AG04450 (cell line): ENCODE measurements at regions not wholly inside any gene's neighbourhood (a gene's known extent, or its start where the extent isn't known, plus 50 kb on each side); places are given as distances from the start of the nearest gene placed in this dataset.

Source experiments
- CTCF ChIA-PET: fragments of 300-600, 350-600 bp; formaldehyde crosslinking; extraction: SDS; loops from one replicate; lab custom pipeline; 2022; ENCODE audit warnings: antibody characterized with exemption, inconsistent platforms; lab: Charles Lee
- POLR2A ChIA-PET: fragments of 350-600 bp; formaldehyde crosslinking; extraction: SDS; loops from one replicate; lab custom pipeline; 2021; ENCODE audit warnings: antibody characterized with exemption, inconsistent platforms; lab: Yijun Ruan, JAX
- DNase-seq: peaks from one replicate; pipeline ENCODE4 v3.0.0-alpha.2; 2011; ENCODE audit warnings: low read depth, low spot score
- H3K27ac ChIP-seq: one replicate; pipeline ENCODE4 v1.5.1; 2012; ENCODE audit warnings: low read depth, low read length, control low read depth
- H3K27me3 ChIP-seq: one replicate; pipeline ENCODE4 v1.6.0; 2012; ENCODE audit warnings: low read length; ENCODE audit not compliant: control insufficient read depth, insufficient read depth
- H3K4me3 ChIP-seq: 2 replicates; pipeline ENCODE4 v1.5.1; 2011; ENCODE audit warnings: mild to moderate bottlenecking, low read depth, low read length, control low read depth
- H3K9me3 ChIP-seq: 2 replicates; pipeline ENCODE4 v1.5.1; 2012; ENCODE audit warnings: low read length; ENCODE audit not compliant: control insufficient read depth, insufficient read depth
- TF ChIP-seq, protein P1 (sequence below): IDR thresholded peaks from 2 replicates; pipeline ENCODE4 v1.5.1; 2011; ENCODE audit warnings: low read depth, low read length, control low read depth, inconsistent platforms

DNA sequence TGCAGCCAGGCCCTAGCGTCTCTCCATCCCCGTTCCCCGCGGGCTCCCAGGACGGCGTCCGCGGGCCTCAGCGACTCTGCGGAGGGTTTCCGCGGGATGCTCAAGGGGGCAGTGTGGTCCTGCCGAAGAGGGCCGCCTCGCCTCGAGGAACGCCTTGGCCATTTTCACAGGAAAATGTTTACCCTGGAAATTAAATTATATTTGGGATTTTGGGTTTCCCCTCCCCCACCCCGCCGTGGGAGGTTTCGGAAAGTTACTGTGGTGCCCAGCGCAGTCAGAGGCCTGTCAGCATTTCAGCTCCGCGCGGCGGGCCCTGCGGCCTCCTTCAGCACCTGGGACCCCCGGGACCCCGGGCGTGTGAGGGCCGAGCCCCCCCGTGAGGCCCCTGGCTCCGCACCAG lies 94.5 kb downstream of the PCTP start:
- Histone ChIP-seq H3K27me3 (peaks cover 2% of the 10 kb centered on the region), H3K27ac (no peak overlapping the region), H3K9me3 (no peaks in the 10 kb centered on the region), H3K4me3 (peak overlapping the region; percentile 22; the same call in 1 of the 2 replicates)
- ChIA-PET CTCF (interaction anchor here (0.5 to 1.4 kb wide), 8 partner anchors 204 to 871 kb away, joined by 3 to 8 read pairs (median 4); no protein-coding TSS in a partner anchor), POLR2A (no interaction called here)
- TF ChIP-seq, protein P1, sequence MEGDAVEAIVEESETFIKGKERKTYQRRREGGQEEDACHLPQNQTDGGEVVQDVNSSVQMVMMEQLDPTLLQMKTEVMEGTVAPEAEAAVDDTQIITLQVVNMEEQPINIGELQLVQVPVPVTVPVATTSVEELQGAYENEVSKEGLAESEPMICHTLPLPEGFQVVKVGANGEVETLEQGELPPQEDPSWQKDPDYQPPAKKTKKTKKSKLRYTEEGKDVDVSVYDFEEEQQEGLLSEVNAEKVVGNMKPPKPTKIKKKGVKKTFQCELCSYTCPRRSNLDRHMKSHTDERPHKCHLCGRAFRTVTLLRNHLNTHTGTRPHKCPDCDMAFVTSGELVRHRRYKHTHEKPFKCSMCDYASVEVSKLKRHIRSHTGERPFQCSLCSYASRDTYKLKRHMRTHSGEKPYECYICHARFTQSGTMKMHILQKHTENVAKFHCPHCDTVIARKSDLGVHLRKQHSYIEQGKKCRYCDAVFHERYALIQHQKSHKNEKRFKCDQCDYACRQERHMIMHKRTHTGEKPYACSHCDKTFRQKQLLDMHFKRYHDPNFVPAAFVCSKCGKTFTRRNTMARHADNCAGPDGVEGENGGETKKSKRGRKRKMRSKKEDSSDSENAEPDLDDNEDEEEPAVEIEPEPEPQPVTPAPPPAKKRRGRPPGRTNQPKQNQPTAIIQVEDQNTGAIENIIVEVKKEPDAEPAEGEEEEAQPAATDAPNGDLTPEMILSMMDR, result peak; percentile 67
- DNase-seq, result no peak

DNA sequence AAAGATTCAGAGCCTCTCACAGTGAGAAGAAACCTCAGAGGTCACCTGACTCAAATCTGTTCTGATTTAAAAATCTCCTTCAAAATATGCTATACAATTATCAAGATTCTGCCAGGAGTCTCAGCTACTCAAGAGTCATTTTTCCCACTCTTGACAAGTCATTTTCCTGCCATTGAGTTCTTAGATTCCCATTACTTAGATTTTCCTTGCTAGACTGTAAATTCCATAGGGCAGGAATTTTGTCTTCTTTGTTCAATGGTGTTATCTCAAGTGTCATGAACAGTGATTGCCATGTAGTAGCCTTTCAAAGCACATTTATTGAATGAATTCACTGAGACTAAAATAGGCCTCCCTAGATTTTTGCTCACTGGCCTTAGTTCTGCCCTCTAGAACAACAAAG lies 95.9 kb downstream of the PCTP start:
- Histone ChIP-seq H3K27ac (no peak overlapping the region), H3K9me3 (no peaks in the 10 kb centered on the region), H3K27me3 (peaks cover 2% of the 10 kb centered on the region), H3K4me3 (no peak overlapping the region)
- no peak for DNase-seq
- ChIA-PET POLR2A (no interaction called here), CTCF (no interaction called here)
- TF ChIP-seq, protein P1, result no peak

DNA sequence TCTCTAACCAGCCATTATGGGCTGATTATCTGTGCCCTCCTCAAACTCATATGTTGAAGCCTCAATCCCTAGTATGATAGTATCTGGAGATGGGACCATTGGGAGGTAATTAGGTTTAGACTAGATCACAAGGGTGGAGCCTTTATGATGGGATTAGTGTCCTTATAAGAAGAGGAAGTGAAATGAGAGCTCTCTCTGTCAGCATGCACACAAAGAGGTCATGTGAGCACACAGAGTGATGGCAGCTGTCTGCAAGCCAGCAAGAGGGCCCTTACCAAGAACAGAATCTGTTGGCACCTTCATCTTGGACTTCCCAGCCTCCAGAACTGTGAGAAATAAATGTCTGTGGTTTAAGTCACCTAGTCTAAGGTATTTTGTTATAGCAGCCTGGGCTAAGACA lies 101.9 kb downstream of the PCTP start:
- Histone ChIP-seq H3K4me3 (no peak overlapping the region), H3K27ac (no peak overlapping the region), H3K27me3 (no peaks in the 10 kb centered on the region), H3K9me3 (no peaks in the 10 kb centered on the region)
- DNase-seq, result no peak
- ChIA-PET POLR2A (no interaction called here), CTCF (no interaction called here)
- TF ChIP-seq, protein P1, result no peak

DNA sequence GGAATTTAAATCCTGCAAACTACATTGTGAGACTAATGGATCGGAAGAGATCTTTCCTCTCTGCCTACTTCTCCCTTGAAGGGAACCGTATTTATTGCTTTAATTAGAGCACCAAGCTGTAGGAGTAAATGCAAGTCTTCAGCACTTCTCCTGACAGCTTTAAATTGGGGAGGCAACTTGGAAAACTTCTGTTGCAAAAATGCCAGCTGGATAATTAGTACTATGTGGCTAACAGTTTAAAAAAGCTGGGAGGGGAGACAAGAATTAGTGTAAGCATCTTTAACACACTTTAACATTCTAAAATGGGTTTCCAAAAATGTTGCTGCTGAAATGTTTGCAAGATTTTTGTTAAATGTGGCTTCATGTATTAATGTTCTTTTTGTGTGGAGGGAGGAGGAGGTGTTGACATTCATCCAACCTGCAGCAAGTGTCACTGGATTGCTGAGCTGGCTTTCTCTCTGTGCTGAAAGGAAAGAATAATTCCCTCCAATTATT lies 108.5 kb downstream of the PCTP start:
- no peaks in the 10 kb centered on the region for H3K27me3 ChIP-seq
- POLR2A ChIA-PET, result no interaction called here
- no peaks in the 10 kb centered on the region for H3K9me3 ChIP-seq
- CTCF ChIA-PET, result interaction anchor here (1.4 to 1.7 kb wide), 2 partner anchors 15 to 856 kb away, joined by 3 read pairs; no protein-coding TSS in a partner anchor
- H3K27ac ChIP-seq, result no peak overlapping the region
- no peak for DNase-seq
- TF ChIP-seq, protein P1, result no peak
- H3K4me3 ChIP-seq, result no peak overlapping the region

DNA sequence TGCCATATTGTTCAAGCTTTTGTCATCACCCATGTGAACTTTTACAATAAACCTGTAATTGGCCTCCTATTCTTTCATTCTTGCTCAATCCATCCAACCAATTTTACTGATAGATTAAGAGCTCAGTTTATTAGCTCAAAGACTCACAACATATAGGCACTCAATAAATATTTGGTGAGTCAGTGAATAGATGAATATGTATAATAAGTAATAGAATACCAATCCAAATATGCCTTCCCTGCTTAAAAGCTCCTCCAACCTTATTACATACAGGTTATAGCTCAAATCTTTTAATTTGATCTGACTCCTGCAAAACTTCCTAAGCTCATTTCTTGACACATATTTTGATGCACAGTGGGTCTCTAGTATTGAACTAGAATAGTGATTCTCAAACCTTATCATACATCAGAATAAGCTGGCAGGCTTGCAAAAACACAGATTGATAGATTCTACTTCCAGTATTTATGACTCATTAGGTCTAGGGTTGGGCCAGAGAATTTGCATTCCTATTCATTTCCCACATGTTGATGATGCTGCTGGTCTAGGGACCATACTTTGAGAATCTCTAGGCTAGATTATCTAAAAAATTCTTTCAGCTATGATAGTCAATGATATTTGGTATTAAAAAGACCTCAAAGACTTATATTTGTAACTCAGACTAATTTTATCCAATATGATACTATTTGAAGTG lies 114.4 kb downstream of the PCTP start:
- POLR2A ChIA-PET, result no interaction called here
- H3K9me3 ChIP-seq, result no peaks in the 10 kb centered on the region
- H3K27me3 ChIP-seq, result no peaks in the 10 kb centered on the region
- TF ChIP-seq, protein P1, result no peak
- CTCF ChIA-PET, result interaction anchor here (0.6 to 1.1 kb wide), 2 partner anchors 21 to 24 kb away, joined by 3 to 5 read pairs; no protein-coding TSS in a partner anchor
- H3K27ac ChIP-seq, result no peak overlapping the region
- no peak for DNase-seq
- H3K4me3 ChIP-seq, result no peak overlapping the region
